IMR-90 (cell line): ENCODE measurements at regions not wholly inside any gene's neighbourhood (a gene's known extent, or its start where the extent isn't known, plus 50 kb on each side); places are given as distances from the start of the nearest gene placed in this dataset.

ENCODE experiments used
- ATAC-seq: fragments of 200-7000 bp; cut with Tn5 transposase; 2 replicates; pipeline ENCODE4 v1.9.1; 2020; ENCODE audit warnings: low read depth, mild to moderate bottlenecking, moderate library complexity
- BruUV-seq: library from RNA; stranded (reverse); fragments of 400-500 nt; replicated peaks from 2 replicates; lab custom pipeline; 2021; lab: Mats Ljungman, UMichigan
- CTCF ChIA-PET: fragments of 300-600 bp; formaldehyde crosslinking; extraction: SDS; loops from one replicate; lab custom pipeline; 2021; ENCODE audit warnings: antibody characterized with exemption; lab: Yijun Ruan, JAX
- POLR2A ChIA-PET: fragments of 300-600 bp; sonication (Branson Sonifier 250); formaldehyde crosslinking; loops from one replicate; lab custom pipeline; 2022; ENCODE audit warnings: antibody characterized with exemption; ENCODE audit not compliant: unreplicated experiment; lab: Charles Lee
- DNase-seq: peaks from one replicate; pipeline ENCODE4 v3.0.0; 2013
- H2AFZ ChIP-seq: replicated peaks from 2 replicates; pipeline ENCODE3; 2013; ENCODE audit warnings: low read length, mild to moderate bottlenecking; ENCODE audit not compliant: poor library complexity
- H2AK5ac ChIP-seq: 2 replicates; pipeline ENCODE4 v1.6.1; 2013; ENCODE audit warnings: low read depth, low read length, inconsistent platforms
- H2AK9ac ChIP-seq: replicated peaks from 2 replicates; pipeline ENCODE3; 2013; ENCODE audit warnings: mild to moderate bottlenecking, low read depth, low read length, moderate library complexity; ENCODE audit not compliant: poor library complexity
- H2BK120ac ChIP-seq: 2 replicates; pipeline ENCODE4 v1.6.1; 2013; ENCODE audit warnings: low read depth, low read length, inconsistent platforms
- H2BK15ac ChIP-seq: 3 replicates; pipeline ENCODE4 v1.6.1; 2013; ENCODE audit warnings: low read depth, low read length, inconsistent platforms
- H2BK20ac ChIP-seq: 2 replicates; pipeline ENCODE4 v1.6.1; 2013; ENCODE audit warnings: low read depth, mild to moderate bottlenecking, inconsistent platforms, low read length, moderate library complexity
- H2BK5ac ChIP-seq: 2 replicates; pipeline ENCODE4 v1.6.1; 2013; ENCODE audit warnings: mild to moderate bottlenecking, low read depth, low read length, inconsistent platforms; ENCODE audit not compliant: poor library complexity, severe bottlenecking
- H3K14ac ChIP-seq: replicated peaks from 2 replicates; pipeline ENCODE4 v1.6.1; 2013; ENCODE audit warnings: low read depth, low read length, inconsistent platforms
- H3K18ac ChIP-seq: 2 replicates; pipeline ENCODE4 v1.6.1; 2013; ENCODE audit warnings: low read depth, low read length, control low read depth
- H3K23ac ChIP-seq: 2 replicates; pipeline ENCODE4 v1.6.1; 2013; ENCODE audit warnings: low read depth, low read length, inconsistent platforms
- H3K27ac ChIP-seq: 2 replicates; pipeline ENCODE4 v1.5.1; 2013; ENCODE audit warnings: mild to moderate bottlenecking, control low read depth, low read length; ENCODE audit not compliant: insufficient read depth
- H3K27me3 ChIP-seq: 2 replicates; pipeline ENCODE4 v1.6.1; 2013; ENCODE audit warnings: low read length; ENCODE audit not compliant: control insufficient read depth, insufficient read depth
- H3K36me3 ChIP-seq: 2 replicates; pipeline ENCODE4 v1.6.1; 2013; ENCODE audit warnings: low read length, mixed read lengths; ENCODE audit not compliant: control insufficient read depth, insufficient read depth
- H3K4ac ChIP-seq: 2 replicates; pipeline ENCODE4 v1.6.1; 2013; ENCODE audit warnings: low read depth, low read length, inconsistent platforms
- H3K4me1 ChIP-seq: 2 replicates; pipeline ENCODE4 v1.6.1; 2013; ENCODE audit warnings: low read length, mixed read lengths; ENCODE audit not compliant: control insufficient read depth, insufficient read depth
- H3K4me2 ChIP-seq: 2 replicates; pipeline ENCODE4 v1.6.1; 2013; ENCODE audit warnings: low read depth, mild to moderate bottlenecking, control low read depth, low read length, moderate library complexity
- H3K4me3 ChIP-seq: 2 replicates; pipeline ENCODE4 v1.5.1; 2013; ENCODE audit warnings: low read depth, mild to moderate bottlenecking, control low read depth, low read length, moderate library complexity; ENCODE audit not compliant: insufficient read depth
- H3K56ac ChIP-seq: 2 replicates; pipeline ENCODE4 v1.6.1; 2013; ENCODE audit warnings: low read length, inconsistent platforms; ENCODE audit not compliant: insufficient read depth; ENCODE audit errors: extremely low read depth
- H3K79me1 ChIP-seq, 2 experiments: 2 replicates each; pipeline ENCODE4 v1.6.1; 2013; ENCODE audit warnings: low read length in 2 of 2, inconsistent platforms in 1 of 2, low read depth in 1 of 2
- H3K9ac ChIP-seq: 2 replicates; pipeline ENCODE4 v1.6.1; 2013; ENCODE audit warnings: low read depth, low read length, control low read depth
- H3K9me1 ChIP-seq: 2 replicates; pipeline ENCODE4 v1.6.1; 2013; ENCODE audit warnings: low read length, inconsistent platforms; ENCODE audit not compliant: insufficient read depth
- H3K9me3 ChIP-seq: 2 replicates; pipeline ENCODE4 v1.6.1; 2013; ENCODE audit warnings: low read length; ENCODE audit not compliant: control insufficient read depth, insufficient read depth
- H4K20me1 ChIP-seq: 2 replicates; pipeline ENCODE4 v1.6.1; 2013; ENCODE audit warnings: low read length, inconsistent platforms; ENCODE audit not compliant: insufficient read depth
- H4K5ac ChIP-seq: 2 replicates; pipeline ENCODE4 v1.6.1; 2013; ENCODE audit warnings: mild to moderate bottlenecking, low read depth, low read length, control low read depth
- H4K8ac ChIP-seq, 2 experiments: 2 replicates each; pipeline ENCODE4 v1.6.1; 2013; ENCODE audit warnings: low read depth in 2 of 2, low read length in 2 of 2, control low read depth in 1 of 2, inconsistent platforms in 1 of 2
- H4K91ac ChIP-seq: 2 replicates; pipeline ENCODE4 v1.6.1; 2013; ENCODE audit warnings: low read depth, low read length, inconsistent platforms; ENCODE audit not compliant: insufficient read depth
- BHLHE40 ChIP-seq: fragments of 150-350 bp; IDR thresholded peaks from 2 replicates; pipeline ENCODE4 v1.6.1; 2016; ENCODE audit warnings: mild to moderate bottlenecking, low read depth, low read length
- CEBPB ChIP-seq: IDR thresholded peaks from 2 replicates; pipeline ENCODE4 v1.6.1; 2012; ENCODE audit warnings: low read depth, low read length, improper control_type of control experiment
- CHD1 ChIP-seq: IDR thresholded peaks from 2 replicates; pipeline ENCODE4 v1.6.1; 2012; ENCODE audit warnings: low read depth, low read length, improper control_type of control experiment
- ELK1 ChIP-seq: fragments of 150-350 bp; IDR thresholded peaks from 2 replicates; pipeline ENCODE4 v1.6.1; 2016; ENCODE audit warnings: low read depth, mild to moderate bottlenecking, low read length, moderate library complexity, borderline replicate concordance
- FOS ChIP-seq: fragments of 150-350 bp; IDR thresholded peaks from 2 replicates; pipeline ENCODE4 v1.6.1; 2016; ENCODE audit warnings: low read depth, low read length
- MAFK ChIP-seq: IDR thresholded peaks from 2 replicates; pipeline ENCODE4 v1.6.1; 2012; ENCODE audit warnings: low read depth, low read length, improper control_type of control experiment
- MAZ ChIP-seq: IDR thresholded peaks from 2 replicates; pipeline ENCODE4 v1.6.1; 2012; ENCODE audit warnings: low read depth, mild to moderate bottlenecking, low read length, improper control_type of control experiment, moderate library complexity, borderline replicate concordance
- MXI1 ChIP-seq: IDR thresholded peaks from 2 replicates; pipeline ENCODE4 v1.6.1; 2012; ENCODE audit warnings: low read depth, mild to moderate bottlenecking, low read length, moderate library complexity, borderline replicate concordance
- NFE2L2 ChIP-seq: fragments of 150-350 bp; IDR thresholded peaks from 2 replicates; pipeline ENCODE4 v1.6.1; 2016; ENCODE audit warnings: low read depth, mild to moderate bottlenecking, low read length
- POLR2A ChIP-seq: IDR thresholded peaks from 2 replicates; pipeline ENCODE4 v1.6.1; 2012; ENCODE audit warnings: mild to moderate bottlenecking, low read depth, low read length
- RAD21 ChIP-seq: IDR thresholded peaks from 2 replicates; pipeline ENCODE4 v1.6.1; 2012; ENCODE audit warnings: low read length, improper control_type of control experiment
- RCOR1 ChIP-seq: IDR thresholded peaks from 2 replicates; pipeline ENCODE4 v1.6.1; 2012; ENCODE audit warnings: mild to moderate bottlenecking, low read length, improper control_type of control experiment; ENCODE audit not compliant: insufficient replicate concordance
- RFX5 ChIP-seq: IDR thresholded peaks from 2 replicates; pipeline ENCODE4 v1.8.0; 2012; ENCODE audit warnings: low read depth, mild to moderate bottlenecking, low read length, moderate library complexity
- SMC3 ChIP-seq: fragments of 150-350 bp; IDR thresholded peaks from 2 replicates; pipeline ENCODE4 v1.6.1; 2016; ENCODE audit warnings: low read depth, mild to moderate bottlenecking, antibody characterized with exemption, low read length, moderate library complexity
- USF2 ChIP-seq: fragments of 150-350 bp; IDR thresholded peaks from 2 replicates; pipeline ENCODE4 v1.6.1; 2017; ENCODE audit warnings: mild to moderate bottlenecking, antibody characterized with exemption, low read length, low read depth
- WGBS, 2 experiments: methylation state at CpG; one replicate each; pipeline versions ENCODE4 v1.1.5 to v1.1.7; 2013; ENCODE audit warnings: missing lambda C conversion rate in 2 of 2; ENCODE audit not compliant: insufficient read length in 1 of 2; ENCODE audit errors: extremely low coverage in 2 of 2; 5-methylcytosine and 5-hydroxymethylcytosine counted together
- dilution Hi-C: fragments of 300-500 bp; cut with HindIII; formaldehyde crosslinking; loops from one replicate; pipeline ENCODE4 v1.14.3; 2018; ENCODE audit warnings: low sequenced_read_pairs; ENCODE audit not compliant: unreplicated experiment
- in situ Hi-C: fragments of 300-500 bp; cut with MboI; formaldehyde crosslinking; loops from 3 replicates; pipeline ENCODE4 v1.14.3; 2019; ENCODE audit warnings: low sequenced_read_pairs, inconsistent platforms, mixed read lengths
- intact Hi-C: fragments of 100-400 bp; cut with micrococcal nuclease; formaldehyde crosslinking; loops from 2 replicates; pipeline ENCODE4 v1.10.0; 2022
- TF ChIP-seq, protein P1 (sequence below): conservative IDR thresholded peaks from 2 replicates; pipeline ENCODE4 v1.5.1; 2012; ENCODE audit warnings: mild to moderate bottlenecking, low read depth, low read length, improper control_type of control experiment

DNA sequence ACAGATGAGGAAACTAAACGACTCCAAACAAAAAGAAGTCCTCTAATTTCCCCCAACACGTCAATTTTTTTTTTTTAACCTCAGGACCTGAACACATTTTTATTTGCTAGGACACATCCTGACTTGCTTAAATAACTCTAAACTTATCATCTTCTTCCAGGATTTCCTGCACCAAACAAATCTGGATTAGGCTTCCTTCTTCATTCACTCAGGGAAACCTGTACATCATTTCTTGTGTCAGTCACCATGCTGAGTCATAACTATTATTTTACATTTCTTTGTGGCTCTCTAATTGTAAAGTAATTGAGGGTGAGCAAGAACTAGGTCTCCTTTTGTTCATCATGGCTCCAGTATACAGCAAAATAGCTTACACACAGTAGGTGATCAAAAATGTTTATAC is 433.4 kb upstream of the GBE1 start:
- Histone ChIP-seq H3K9me3 (no peaks in the 10 kb centered on the region), H4K8ac (no peak overlapping the region), H3K4me2 (no peak overlapping the region), H3K56ac (no peak overlapping the region), H2BK5ac (no peak overlapping the region), H3K23ac (no peak overlapping the region), H3K27ac (no peak overlapping the region), H2AK5ac (no peak overlapping the region), H2BK20ac (no peak overlapping the region), H3K4me1 (no peaks in the 10 kb centered on the region), H4K20me1 (no peaks in the 10 kb centered on the region), H3K9me1 (no peaks in the 10 kb centered on the region), H3K9ac (no peak overlapping the region), H2AFZ (no peak overlapping the region), H3K4ac (no peak overlapping the region), H3K27me3 (no peaks in the 10 kb centered on the region), H2BK120ac (no peak overlapping the region), H2BK15ac (no peak overlapping the region), H3K36me3 (no peaks in the 10 kb centered on the region), H3K79me1 (no peaks in the 10 kb centered on the region), H4K91ac (no peak overlapping the region), H2AK9ac (no peak overlapping the region), H3K14ac (no peak overlapping the region), H3K18ac (no peak overlapping the region), H3K4me3 (no peak overlapping the region), H4K5ac (no peak overlapping the region)
- DNase-seq (no peak), ATAC-seq (no peak)
- CTCF ChIA-PET = no interaction called here
- POLR2A ChIA-PET = no interaction called here
- 0% methylated on average over 1 of the region's 2 CpGs; no CpG with 5 or more reads in 1 of the 2 experiments for WGBS, 2 experiments
- TF ChIP-seq USF2 (no peak), MXI1 (no peak), NFE2L2 (no peak), CHD1 (no peak), BHLHE40 (no peak), RCOR1 (no peak), SMC3 (no peak), ELK1 (no peak), MAFK (no peak), POLR2A (no peak), CEBPB (no peak), RAD21 (no peak), FOS (no peak), RFX5 (no peak), MAZ (no peak)
- TF ChIP-seq, protein P1, sequence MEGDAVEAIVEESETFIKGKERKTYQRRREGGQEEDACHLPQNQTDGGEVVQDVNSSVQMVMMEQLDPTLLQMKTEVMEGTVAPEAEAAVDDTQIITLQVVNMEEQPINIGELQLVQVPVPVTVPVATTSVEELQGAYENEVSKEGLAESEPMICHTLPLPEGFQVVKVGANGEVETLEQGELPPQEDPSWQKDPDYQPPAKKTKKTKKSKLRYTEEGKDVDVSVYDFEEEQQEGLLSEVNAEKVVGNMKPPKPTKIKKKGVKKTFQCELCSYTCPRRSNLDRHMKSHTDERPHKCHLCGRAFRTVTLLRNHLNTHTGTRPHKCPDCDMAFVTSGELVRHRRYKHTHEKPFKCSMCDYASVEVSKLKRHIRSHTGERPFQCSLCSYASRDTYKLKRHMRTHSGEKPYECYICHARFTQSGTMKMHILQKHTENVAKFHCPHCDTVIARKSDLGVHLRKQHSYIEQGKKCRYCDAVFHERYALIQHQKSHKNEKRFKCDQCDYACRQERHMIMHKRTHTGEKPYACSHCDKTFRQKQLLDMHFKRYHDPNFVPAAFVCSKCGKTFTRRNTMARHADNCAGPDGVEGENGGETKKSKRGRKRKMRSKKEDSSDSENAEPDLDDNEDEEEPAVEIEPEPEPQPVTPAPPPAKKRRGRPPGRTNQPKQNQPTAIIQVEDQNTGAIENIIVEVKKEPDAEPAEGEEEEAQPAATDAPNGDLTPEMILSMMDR = no peak
- in situ Hi-C loops (no loop called here), intact Hi-C loops (no loop called here), dilution Hi-C loops (no loop called here)
- no TSS peak for BruUV-seq
